PC-3 (cell line): ENCODE measurements at regions not wholly inside any gene's neighbourhood (a gene's known extent, or its start where the extent isn't known, plus 50 kb on each side); places are given as distances from the start of the nearest gene placed in this dataset.
"Not testable (repeated sequence)": the region's sequence is repeated elsewhere in the genome, so short reads cannot be mapped to it uniquely, and the experiment has no call there.

Experiments used
- ATAC-seq: fragments of 200-7000 bp; cut with Tn5 transposase; 2 replicates; pipeline ENCODE4 v1.9.1; 2020; ENCODE audit warnings: mild to moderate bottlenecking, moderate library complexity
- BruUV-seq: library from RNA; stranded (reverse); fragments of 400-500 nt; replicated peaks from 2 replicates; lab custom pipeline; 2021; lab: Mats Ljungman, UMichigan
- CTCF ChIA-PET: fragments of 300-600 bp; sonication (Branson Sonifier 250); formaldehyde crosslinking; loops from one replicate; lab custom pipeline; 2022; ENCODE audit warnings: antibody characterized with exemption; lab: Charles Lee
- POLR2A ChIA-PET: fragments of 300-600 bp; sonication (Branson Sonifier 250); formaldehyde crosslinking; loops from one replicate; lab custom pipeline; 2022; ENCODE audit warnings: antibody characterized with exemption; ENCODE audit not compliant: unreplicated experiment; lab: Charles Lee
- DNase-seq: peaks from one replicate; pipeline ENCODE4 v3.0.0-alpha.2; 2015
- H2AFZ ChIP-seq: fragments of 300-600 bp; sonication (generic); 2 replicates; pipeline ENCODE4 v1.6.0; 2016; ENCODE audit warnings: antibody characterized with exemption, low read length
- H3F3A ChIP-seq: fragments of 300-600 bp; sonication (generic); one replicate; pipeline ENCODE4 v1.6.0; 2017; ENCODE audit warnings: antibody characterized with exemption, low read length, control low read depth, mild to moderate bottlenecking; ENCODE audit not compliant: unreplicated experiment
- H3K27ac ChIP-seq: fragments of 300-600 bp; sonication (generic); 2 replicates; pipeline ENCODE4 v1.5.1; 2016; ENCODE audit warnings: mild to moderate bottlenecking, low read length
- H3K27me3 ChIP-seq: fragments of 300-600 bp; sonication (generic); 2 replicates; pipeline ENCODE4 v1.6.1; 2016; ENCODE audit warnings: low read length, mixed read lengths
- H3K36me3 ChIP-seq: fragments of 300-600 bp; sonication (generic); 2 replicates; pipeline ENCODE4 v1.6.1; 2016; ENCODE audit warnings: low read depth, mixed run types, low read length, mixed read lengths
- H3K4me1 ChIP-seq: fragments of 300-600 bp; sonication (generic); 2 replicates; pipeline ENCODE4 v1.5.1; 2016; ENCODE audit warnings: low read length; ENCODE audit not compliant: insufficient read depth
- H3K4me2 ChIP-seq: fragments of 300-600 bp; sonication (generic); 2 replicates; pipeline ENCODE4 v1.6.0; 2016; ENCODE audit warnings: low read length
- H3K4me3 ChIP-seq: fragments of 300-600 bp; sonication (generic); 2 replicates; pipeline ENCODE4 v1.5.1; 2016; ENCODE audit warnings: mild to moderate bottlenecking, low read length, mixed read lengths
- H3K79me2 ChIP-seq: fragments of 300-600 bp; sonication (generic); 2 replicates; pipeline ENCODE4 v1.6.1; 2017; ENCODE audit warnings: low read length, mixed read lengths
- H3K9ac ChIP-seq: fragments of 300-600 bp; sonication (generic); 2 replicates; pipeline ENCODE4 v1.6.0; 2016; ENCODE audit warnings: mild to moderate bottlenecking, low read length
- H3K9me2 ChIP-seq: fragments of 300-600 bp; sonication (generic); replicated peaks from 2 replicates; pipeline ENCODE4 v1.6.1; 2016; ENCODE audit warnings: mixed run types, low read length, mixed read lengths
- H3K9me3 ChIP-seq: fragments of 300-600 bp; sonication (generic); 2 replicates; pipeline ENCODE4 v1.6.1; 2016; ENCODE audit warnings: low read length, mixed read lengths
- H4K20me1 ChIP-seq: fragments of 300-600 bp; sonication (generic); 2 replicates; pipeline ENCODE4 v1.6.1; 2016; ENCODE audit warnings: low read length, mixed read lengths
- CTCF ChIP-seq: fragments of 300-600 bp; sonication (generic); conservative IDR thresholded peaks from 2 replicates; pipeline ENCODE4 v1.5.1; 2017; ENCODE audit warnings: antibody characterized with exemption, low read depth, mild to moderate bottlenecking, low read length
- EZH2 ChIP-seq: fragments of 300-600 bp; sonication (generic); IDR thresholded peaks from one replicate; pipeline ENCODE4 v1.6.1; 2017; ENCODE audit warnings: antibody characterized with exemption, mild to moderate bottlenecking, low read length; ENCODE audit not compliant: unreplicated experiment
- EZH2phosphoT487 ChIP-seq: fragments of 300-600 bp; sonication (generic); IDR thresholded peaks from 2 replicates; pipeline ENCODE4 v1.6.1; 2018; ENCODE audit warnings: mild to moderate bottlenecking, antibody characterized with exemption, low read length, borderline replicate concordance
- intact Hi-C: fragments of 100-400 bp; cut with micrococcal nuclease; formaldehyde crosslinking; loops from 2 replicates; pipeline ENCODE4 v1.9.0; 2023

GRCh38 chr3:184500344-184500923 is 61.2 kb upstream of the EPHB3 start:
- POLR2A ChIA-PET: no interaction called here
- no TSS peak for BruUV-seq
- ATAC-seq: no peak

GRCh38 chr3:184502123-184502667 is 59.4 kb upstream of the EPHB3 start:
- Histone ChIP-seq H3K9me3 (no peaks in the 10 kb centered on the region), H3K9me2 (no peaks in the 10 kb centered on the region), H3K4me1 (0 out of 2 replicates have a peak, but pooled peaks cover 3% of the 10 kb centered on the region), H3K4me3 (no peak overlapping the region), H3K27me3 (peaks cover 58% of the 10 kb centered on the region), H3K36me3 (no peaks in the 10 kb centered on the region), H3K79me2 (no peaks in the 10 kb centered on the region), H3F3A (no peaks in the 10 kb centered on the region), H3K4me2 (no peak overlapping the region), H3K27ac (no peak overlapping the region), H4K20me1 (no peaks in the 10 kb centered on the region), H2AFZ (no peak overlapping the region), H3K9ac (no peak overlapping the region)
- BruUV-seq: no TSS peak
- TF ChIP-seq CTCF: no peak
- CTCF ChIA-PET: no interaction called here
- intact Hi-C loops: no loop called here
- ATAC-seq (no peak), DNase-seq (no peak)
- POLR2A ChIA-PET: no interaction called here

More at GRCh38 chr3:184500344-184500923, 61.2 kb upstream of the EPHB3 start:
- Histone ChIP-seq H3K36me3 (no peaks in the 10 kb centered on the region), H3K9me3 (no peaks in the 10 kb centered on the region), H3K9me2 (no peaks in the 10 kb centered on the region), H4K20me1 (no peaks in the 10 kb centered on the region), H3K27me3 (peaks cover 40% of the 10 kb centered on the region), H3F3A (no peaks in the 10 kb centered on the region), H3K9ac (no peak overlapping the region), H3K4me3 (no peak overlapping the region), H3K4me2 (no peak overlapping the region), H3K27ac (no peak overlapping the region), H3K79me2 (no peaks in the 10 kb centered on the region), H3K4me1 (no peaks in the 10 kb centered on the region), H2AFZ (no peak overlapping the region)
- CTCF ChIA-PET: no interaction called here
- intact Hi-C loops: no loop called here
- no peak for DNase-seq
- TF ChIP-seq EZH2 (no peak), CTCF (no peak), EZH2phosphoT487 (no peak)

GRCh38 chr3:184502841-184503240 is 58.7 kb upstream of the EPHB3 start:
- ATAC-seq, H3K4me2 ChIP-seq, CTCF ChIA-PET: not testable (repeated sequence)

More at GRCh38 chr3:184502841-184503240, 58.7 kb upstream of the EPHB3 start:
- POLR2A ChIA-PET, H3K9ac ChIP-seq, H2AFZ ChIP-seq, H3K4me3 ChIP-seq, H3K27ac ChIP-seq, H3K79me2 ChIP-seq, H3K36me3 ChIP-seq, BruUV-seq, H3K4me1 ChIP-seq, H3K9me3 ChIP-seq, H3F3A ChIP-seq, H3K9me2 ChIP-seq, H4K20me1 ChIP-seq, intact Hi-C loops, DNase-seq: not testable (repeated sequence)
- H3K27me3 ChIP-seq: peaks cover 64% of the 10 kb centered on the region
